Vagina (tissue), 2 donors: ENCODE measurements at regions not wholly inside any gene's neighbourhood (a gene's known extent, or its start where the extent isn't known, plus 50 kb on each side); places are given as distances from the start of the nearest gene placed in this dataset.

Experiments used
- CTCF ChIP-seq, 3 experiments: fragments of 450-650 bp in 2 of 3; fragments of 200-600 bp in 1 of 3; sonication (generic) in 1 of 3; IDR thresholded peaks; one replicate each; pipeline ENCODE4 v1.5.1; 2017 to 2019; ENCODE audit warnings: antibody characterized with exemption in 3 of 3, mild to moderate bottlenecking in 2 of 3, moderate library complexity in 2 of 3
- POLR2A ChIP-seq, 2 donors: fragments of 450-650 bp; IDR thresholded peaks; one replicate each; pipeline ENCODE4 v1.6.1; 2017; ENCODE audit warnings: antibody characterized with exemption in 2 of 2, mild to moderate bottlenecking in 2 of 2, moderate library complexity in 2 of 2

DNA sequence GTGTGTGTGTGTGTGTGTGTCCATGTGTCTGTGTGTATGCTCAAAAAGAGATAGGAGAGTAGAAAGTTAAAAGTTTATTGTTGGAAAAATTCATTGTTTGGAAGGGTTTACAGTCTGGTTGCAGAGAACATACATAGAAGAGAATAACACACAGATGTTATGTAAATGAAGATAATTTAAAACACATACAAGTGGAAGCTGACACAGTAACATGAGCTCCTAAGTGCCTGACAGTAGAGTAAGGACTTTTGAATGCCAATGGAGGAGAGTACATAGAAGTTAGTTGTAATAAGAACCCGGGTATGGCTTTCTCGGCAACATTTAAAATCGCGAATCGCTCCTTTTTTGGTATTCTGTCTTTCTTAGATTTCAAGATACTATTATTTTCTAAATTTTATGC lies 137.0 kb upstream of the FANCL start:
- no peak for TF ChIP-seq CTCF (IDR thresholded peaks at IDR 0.05)
- no peak for TF ChIP-seq POLR2A (IDR thresholded peaks at IDR 0.05)
